DOHH2 (cell line): ENCODE measurements at regions not wholly inside any gene's neighbourhood (a gene's known extent, or its start where the extent isn't known, plus 50 kb on each side); places are given as distances from the start of the nearest gene placed in this dataset.

Experiments
- H3F3A ChIP-seq: fragments of 200-600 bp; sonication (generic), shearing (Covaris generic); 2 replicates; pipeline ENCODE4 v1.6.0; 2016; ENCODE audit warnings: antibody characterized with exemption, mild to moderate bottlenecking; ENCODE audit not compliant: control insufficient read depth, insufficient read depth
- H3K27ac ChIP-seq: fragments of 200-600 bp; sonication (generic); 2 replicates; pipeline ENCODE4 v1.5.1; 2014; ENCODE audit warnings: low read depth, mild to moderate bottlenecking, low read length, moderate library complexity
- H3K27me3 ChIP-seq: fragments of 200-600 bp; sonication (generic); 2 replicates; pipeline ENCODE4 v1.6.1; 2014; ENCODE audit warnings: mild to moderate bottlenecking, low read length, mixed read lengths; ENCODE audit not compliant: control insufficient read depth
- H3K36me3 ChIP-seq: fragments of 200-600 bp; sonication (generic); 2 replicates; pipeline ENCODE4 v1.6.1; 2014; ENCODE audit warnings: mild to moderate bottlenecking, low read length, moderate library complexity, mixed read lengths; ENCODE audit not compliant: control insufficient read depth
- H3K4me1 ChIP-seq: fragments of 200-600 bp; sonication (generic); 2 replicates; pipeline ENCODE4 v1.6.1; 2014; ENCODE audit warnings: mild to moderate bottlenecking, low read length, mixed read lengths; ENCODE audit not compliant: control insufficient read depth
- H3K4me2 ChIP-seq: fragments of 200-600 bp; sonication (generic); 2 replicates; pipeline ENCODE4 v1.6.0; 2014; ENCODE audit warnings: mild to moderate bottlenecking, low read length, moderate library complexity
- H3K4me3 ChIP-seq: fragments of 200-600 bp; sonication (generic); 2 replicates; pipeline ENCODE4 v1.5.1; 2014; ENCODE audit warnings: mild to moderate bottlenecking, low read length, mixed read lengths
- H3K79me2 ChIP-seq: fragments of 200-600 bp; sonication (generic); 2 replicates; pipeline ENCODE4 v1.6.1; 2014; ENCODE audit warnings: mild to moderate bottlenecking, low read length, mixed read lengths; ENCODE audit not compliant: control insufficient read depth
- H3K9me2 ChIP-seq: fragments of 200-600 bp; sonication (generic); replicated peaks from 2 replicates; pipeline ENCODE4 v1.6.1; 2014; ENCODE audit warnings: mild to moderate bottlenecking, low read length, mixed read lengths; ENCODE audit not compliant: control insufficient read depth
- H3K9me3 ChIP-seq: fragments of 200-600 bp; sonication (generic); 2 replicates; pipeline ENCODE4 v1.6.1; 2014; ENCODE audit warnings: antibody characterized with exemption, low read length, mixed read lengths; ENCODE audit not compliant: control insufficient read depth, insufficient read depth
- H4K20me1 ChIP-seq: fragments of 200-600 bp; sonication (generic); 2 replicates; pipeline ENCODE4 v1.6.0; 2014; ENCODE audit warnings: low read depth, mild to moderate bottlenecking, antibody characterized with exemption, low read length, moderate library complexity; ENCODE audit not compliant: control insufficient read depth, insufficient read depth
- CTCF ChIP-seq: fragments of 200-600 bp; sonication (generic); IDR thresholded peaks from one replicate; pipeline ENCODE4 v1.5.1; 2014; ENCODE audit warnings: antibody characterized with exemption, mild to moderate bottlenecking, low read depth, low read length; ENCODE audit not compliant: poor library complexity, severe bottlenecking
- EZH2phosphoT487 ChIP-seq: fragments of 200-600 bp; sonication (generic); IDR thresholded peaks from 2 replicates; pipeline ENCODE4 v1.6.1; 2017; ENCODE audit warnings: borderline replicate concordance, mild to moderate bottlenecking, antibody characterized with exemption, low read length, moderate library complexity, mixed read lengths

- Histone ChIP-seq H3K27me3 (no peaks in the 10 kb centered on the region), H3K27ac (no peak overlapping the region), H3K79me2 (no peaks in the 10 kb centered on the region), H3K4me2 (no peak overlapping the region), H3K36me3 (no peaks in the 10 kb centered on the region), H3K9me3 (no peaks in the 10 kb centered on the region), H3K4me1 (no peaks in the 10 kb centered on the region), H3F3A (no peaks in the 10 kb centered on the region), H4K20me1 (no peaks in the 10 kb centered on the region), H3K9me2 (no peaks in the 10 kb centered on the region), H3K4me3 (no peak overlapping the region)
- TF ChIP-seq EZH2phosphoT487 (no peak), CTCF (no peak)
Measured at GRCh38 chr18:1488957-1489356, 584.3 kb downstream of the ADCYAP1 start.

- no peaks in the 10 kb centered on the region for H3F3A ChIP-seq
- no peak overlapping the region for H3K4me2 ChIP-seq
- H3K4me1 ChIP-seq, result no peaks in the 10 kb centered on the region
- no peak for TF ChIP-seq CTCF
- TF ChIP-seq EZH2phosphoT487, result no peak
- H3K9me3 ChIP-seq, result no peaks in the 10 kb centered on the region; the same call in 1 of the 2 replicates
- H3K9me2 ChIP-seq, result no peaks in the 10 kb centered on the region
- H3K27me3 ChIP-seq, result no peaks in the 10 kb centered on the region
- no peaks in the 10 kb centered on the region for H4K20me1 ChIP-seq
- H3K4me3 ChIP-seq, result no peak overlapping the region
- no peaks in the 10 kb centered on the region for H3K36me3 ChIP-seq
- no peaks in the 10 kb centered on the region for H3K79me2 ChIP-seq
- no peak overlapping the region for H3K27ac ChIP-seq
Measured at GRCh38 chr18:1495387-1495786, 590.7 kb downstream of the ADCYAP1 start.

GRCh38 chr18:1496096-1496495, 591.4 kb downstream of the ADCYAP1 start:
- H3F3A ChIP-seq, result no peaks in the 10 kb centered on the region

More at GRCh38 chr18:1496096-1496495, 591.4 kb downstream of the ADCYAP1 start:
- Histone ChIP-seq H3K9me2 (no peaks in the 10 kb centered on the region), H3K27ac (no peak overlapping the region), H3K4me2 (no peak overlapping the region), H3K9me3 (no peaks in the 10 kb centered on the region; the same call in 1 of the 2 replicates), H4K20me1 (no peaks in the 10 kb centered on the region), H3K79me2 (no peaks in the 10 kb centered on the region), H3K4me3 (no peak overlapping the region), H3K36me3 (no peaks in the 10 kb centered on the region), H3K4me1 (no peaks in the 10 kb centered on the region), H3K27me3 (no peaks in the 10 kb centered on the region)
- no peak for TF ChIP-seq CTCF
- no peak for TF ChIP-seq EZH2phosphoT487
